CD14-positive monocyte (primary cell): ENCODE measurements at regions not wholly inside any gene's neighbourhood (a gene's known extent, or its start where the extent isn't known, plus 50 kb on each side); places are given as distances from the start of the nearest gene placed in this dataset.

Source experiments
- DNase-seq, 3 donors: peaks; one replicate each; pipeline ENCODE4 v3.0.0-alpha.2; 2011 to 2022
- H2AFZ ChIP-seq: 2 replicates; pipeline ENCODE4 v1.6.0; 2012; ENCODE audit warnings: mild to moderate bottlenecking, low read depth, low read length, inconsistent platforms; ENCODE audit not compliant: insufficient read depth, poor library complexity, severe bottlenecking
- H3K27ac ChIP-seq, 2 donors: 1 replicate in 1 of 2; 2 replicates in 1 of 2; pipeline ENCODE4 v1.5.1; 2012 to 2013; ENCODE audit warnings: low read length in 2 of 2, control low read depth in 1 of 2, inconsistent platforms in 1 of 2, low read depth in 1 of 2, mild to moderate bottlenecking in 1 of 2
- H3K27me3 ChIP-seq, 2 donors: one replicate each; pipeline versions ENCODE4 v1.6.0 to v1.6.1; 2011 to 2013; ENCODE audit warnings: low read length in 2 of 2; ENCODE audit not compliant: control insufficient read depth in 2 of 2, insufficient read depth in 2 of 2
- H3K36me3 ChIP-seq, 2 donors: replicated peaks in 1 of 2; 1 replicate in 1 of 2; 2 replicates in 1 of 2; pipeline versions ENCODE4 v1.5.1 to v1.6.1; 2012 to 2013; ENCODE audit warnings: low read length in 2 of 2, control low read depth in 1 of 2, inconsistent platforms in 1 of 2, mild to moderate bottlenecking in 1 of 2; ENCODE audit not compliant: insufficient read depth in 2 of 2, control insufficient read depth in 1 of 2
- H3K4me1 ChIP-seq, 2 donors: 1 replicate in 1 of 2; 2 replicates in 1 of 2; pipeline versions ENCODE4 v1.5.1 to v1.6.1; 2012 to 2013; ENCODE audit warnings: low read length in 2 of 2, control low read depth in 1 of 2, inconsistent platforms in 1 of 2, mild to moderate bottlenecking in 1 of 2, moderate library complexity in 1 of 2; ENCODE audit not compliant: insufficient read depth in 2 of 2, control insufficient read depth in 1 of 2
- H3K4me2 ChIP-seq: replicated peaks from 2 replicates; pipeline ENCODE3; 2012; ENCODE audit warnings: low read length, moderate library complexity, mild to moderate bottlenecking; ENCODE audit not compliant: poor library complexity, severe bottlenecking; ENCODE audit errors: extremely low read depth
- H3K4me3 ChIP-seq, 3 experiments: fragments of 200-600 bp in 1 of 3; sonication (generic) in 1 of 3; replicated peaks in 1 of 3; 1 replicate in 2 of 3; 2 replicates in 1 of 3; pipeline ENCODE4 v1.5.1; 2011 to 2013; ENCODE audit warnings: low read length in 3 of 3, mild to moderate bottlenecking in 3 of 3, control low read depth in 2 of 3, low read depth in 2 of 3, inconsistent platforms in 1 of 3, moderate library complexity in 1 of 3
- H3K79me2 ChIP-seq: 2 replicates; pipeline ENCODE4 v1.6.0; 2012; ENCODE audit warnings: mild to moderate bottlenecking, control low read depth, inconsistent platforms, low read length, moderate library complexity; ENCODE audit not compliant: insufficient read depth
- H3K9ac ChIP-seq: 2 replicates; pipeline ENCODE4 v1.6.0; 2017; ENCODE audit warnings: low read length, mild to moderate bottlenecking; ENCODE audit not compliant: insufficient read depth, poor library complexity, severe bottlenecking
- H3K9me3 ChIP-seq, 2 donors: replicated peaks in 1 of 2; 1 replicate in 1 of 2; 2 replicates in 1 of 2; pipeline versions ENCODE4 v1.5.1 to v1.6.1; 2012 to 2013; ENCODE audit warnings: low read length in 2 of 2, control low read depth in 1 of 2; ENCODE audit not compliant: control insufficient read depth in 1 of 2, insufficient read depth in 1 of 2
- H4K20me1 ChIP-seq: 2 replicates; pipeline ENCODE4 v1.6.0; 2012; ENCODE audit warnings: mild to moderate bottlenecking, low read length, control low read depth, moderate library complexity; ENCODE audit not compliant: insufficient read depth
- H3K27ac Mint-ChIP-seq, 7 donors: one replicate each; pipeline ENCODE4 v1.8.0; 2020; ENCODE audit warnings: mild to moderate bottlenecking in 7 of 7, mixed read lengths in 7 of 7, moderate library complexity in 6 of 7, inconsistent platforms in 2 of 7
- H3K27me3 Mint-ChIP-seq, 3 donors: one replicate each; pipeline ENCODE4 v1.8.0; 2021 to 2022; ENCODE audit warnings: low read depth in 3 of 3, mild to moderate bottlenecking in 3 of 3, mixed read lengths in 3 of 3, moderate library complexity in 3 of 3, inconsistent platforms in 1 of 3
- H3K36me3 Mint-ChIP-seq, 2 donors: one replicate each; pipeline ENCODE4 v1.8.0; 2020; ENCODE audit warnings: mixed read lengths in 2 of 2, inconsistent platforms in 1 of 2, mild to moderate bottlenecking in 1 of 2
- H3K4me1 Mint-ChIP-seq: one replicate; pipeline ENCODE4 v1.8.0; 2020; ENCODE audit warnings: mild to moderate bottlenecking, mixed read lengths
- H3K4me3 Mint-ChIP-seq, 2 donors: one replicate each; pipeline ENCODE4 v1.8.0; 2020; ENCODE audit warnings: mild to moderate bottlenecking in 2 of 2, mixed read lengths in 2 of 2, moderate library complexity in 1 of 2
- H3K9me3 Mint-ChIP-seq, 7 donors: one replicate each; pipeline ENCODE4 v1.8.0; 2020 to 2022; ENCODE audit warnings: mixed read lengths in 7 of 7, mild to moderate bottlenecking in 6 of 7, moderate library complexity in 6 of 7, inconsistent platforms in 2 of 7
- CTCF ChIP-seq: fragments of 200-600 bp; IDR thresholded peaks from one replicate; pipeline ENCODE4 v1.8.0; 2022; ENCODE audit warnings: antibody characterized with exemption, mild to moderate bottlenecking
- WGBS: methylation state at CpG from one replicate; pipeline ENCODE4 v1.1.5; 2013; ENCODE audit warnings: missing lambda C conversion rate; ENCODE audit not compliant: insufficient coverage; 5-methylcytosine and 5-hydroxymethylcytosine counted together
- intact Hi-C, 2 donors: fragments of 100-400 bp; cut with micrococcal nuclease; formaldehyde crosslinking; loops; one replicate each; pipeline versions ENCODE4 v1.15.0 to v1.15.1; 2023

GRCh38 chr15:95226835-95227234 lies 995.5 kb downstream of the MCTP2 start:
- Mint-ChIP-seq H3K4me3 (no peak overlapping the region), H3K9me3 (peaks cover 0 to 9% (median 5%) of the 10 kb centered on the region in 7 donors), H3K27ac (no peak overlapping the region), H3K36me3 (no peaks in the 10 kb centered on the region), H3K27me3 (peaks cover 0 to 1% (median 0%) of the 10 kb centered on the region in 3 donors), H3K4me1 (no peaks in the 10 kb centered on the region)
- H3K27me3 ChIP-seq, result no peaks in the 10 kb centered on the region
- no peaks in the 10 kb centered on the region for H3K79me2 ChIP-seq
- peaks cover 3 to 7% of the 10 kb centered on the region in 2 donors for H3K9me3 ChIP-seq
- H3K27ac ChIP-seq, result no peak overlapping the region
- no peak overlapping the region for H3K4me3 ChIP-seq
- H3K36me3 ChIP-seq, result no peaks in the 10 kb centered on the region
- H3K4me1 ChIP-seq, result no peaks in the 10 kb centered on the region
- no peak for TF ChIP-seq CTCF
- no peaks in the 10 kb centered on the region for H4K20me1 ChIP-seq
- intact Hi-C loops, result no loop called here
- 98% methylated on average over 5 of the region's 5 CpGs for WGBS
- DNase-seq, result no peak
- H3K9ac ChIP-seq, result no peak overlapping the region
- no peak overlapping the region for H2AFZ ChIP-seq
- no peak overlapping the region for H3K4me2 ChIP-seq

DNA sequence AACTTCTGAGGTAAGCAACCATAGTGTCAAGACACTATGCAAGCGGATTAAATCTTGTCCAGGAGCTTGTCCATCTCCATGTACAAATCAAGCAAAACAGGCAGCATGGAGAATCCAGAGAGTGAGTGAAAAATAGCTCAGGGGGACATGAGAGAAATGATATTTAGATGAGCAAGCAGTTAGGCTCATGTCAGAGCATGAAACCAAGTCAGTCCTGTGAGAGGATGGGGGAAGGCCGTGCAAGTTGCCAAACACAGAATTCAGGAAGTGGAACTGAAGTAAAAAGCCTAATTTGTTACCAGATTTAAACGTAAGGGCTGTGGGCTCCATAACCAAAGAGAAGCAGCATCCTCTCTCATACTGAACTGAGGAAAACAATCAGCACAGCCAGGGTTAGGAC lies 995.9 kb downstream of the MCTP2 start:
- no peaks in the 10 kb centered on the region for H3K4me1 ChIP-seq
- Mint-ChIP-seq H3K4me1 (no peaks in the 10 kb centered on the region), H3K27me3 (peaks cover 0 to 1% (median under 1%) of the 10 kb centered on the region in 3 donors), H3K27ac (no peak overlapping the region), H3K9me3 (peaks cover 0 to 9% (median 4%) of the 10 kb centered on the region in 7 donors), H3K4me3 (no peak overlapping the region), H3K36me3 (no peaks in the 10 kb centered on the region)
- no peak for TF ChIP-seq CTCF
- H3K27ac ChIP-seq, result no peak overlapping the region
- no peak overlapping the region for H2AFZ ChIP-seq
- no peak overlapping the region for H3K4me3 ChIP-seq
- no peaks in the 10 kb centered on the region for H4K20me1 ChIP-seq
- no peak overlapping the region for H3K4me2 ChIP-seq
- intact Hi-C loops, result no loop called here
- H3K36me3 ChIP-seq, result no peaks in the 10 kb centered on the region
- H3K79me2 ChIP-seq, result no peaks in the 10 kb centered on the region
- no peaks in the 10 kb centered on the region for H3K27me3 ChIP-seq
- DNase-seq, result no peak
- peaks cover 3 to 7% of the 10 kb centered on the region in 2 donors for H3K9me3 ChIP-seq
- WGBS, result no CpG with 5 or more reads among the region's 3 CpGs
- H3K9ac ChIP-seq, result no peak overlapping the region
